ENCODE measurements at regions not wholly inside any gene's neighbourhood (a gene's known extent, or its start where the extent isn't known, plus 50 kb on each side); places are given as distances from the start of the nearest gene placed in this dataset.

GRCh38 chr4:147407261-147408045, 73.4 kb upstream of the EDNRA start:
- no peak overlapping the region for H3K9ac ChIP-seq (ENCODE audit: low read length in 3 of 3)
- no peaks in the 10 kb centered on the region for H3K9me3 ChIP-seq (ENCODE audit: control insufficient read depth in 2 of 3, insufficient read depth in 1 of 3, low read length in 3 of 3)
- no peak for TF ChIP-seq CTCF (IDR thresholded peaks at IDR 0.05; ENCODE audit: borderline replicate concordance, extremely low read depth, insufficient read depth)
- intact Hi-C loops (cut with DNase I), result no loop called here
- no peak for DNase-seq
- no peaks in the 10 kb centered on the region for H3K27me3 ChIP-seq (ENCODE audit: control insufficient read depth, insufficient read depth, low read length)
- no peak overlapping the region for H3K4me3 ChIP-seq (ENCODE audit: low read length in 3 of 3)
- FAIRE-seq, result no peak
- no peaks in the 10 kb centered on the region for H3K4me1 ChIP-seq (ENCODE audit: control insufficient read depth in 2 of 3, insufficient read depth in 2 of 3, low read depth in 1 of 3, low read length in 3 of 3)
- no peaks in the 10 kb centered on the region for H3K36me3 ChIP-seq (ENCODE audit: control insufficient read depth in 2 of 3, insufficient read depth in 3 of 3, low read length in 3 of 3)
- H3K27ac ChIP-seq (ENCODE audit: low read depth in 2 of 2, low read length in 2 of 2), result no peak overlapping the region

- Histone ChIP-seq H3K36me3 (ENCODE audit: control insufficient read depth in 2 of 3, insufficient read depth in 3 of 3, low read length in 3 of 3) (no peaks in the 10 kb centered on the region), H3K9me3 (ENCODE audit: control insufficient read depth in 2 of 3, insufficient read depth in 1 of 3, low read length in 3 of 3) (no peaks in the 10 kb centered on the region), H3K4me1 (ENCODE audit: control insufficient read depth in 2 of 3, insufficient read depth in 2 of 3, low read depth in 1 of 3, low read length in 3 of 3) (no peaks in the 10 kb centered on the region), H3K4me3 (ENCODE audit: low read length in 3 of 3) (no peak overlapping the region), H3K27ac (ENCODE audit: low read depth in 2 of 2, low read length in 2 of 2) (no peak overlapping the region), H3K27me3 (ENCODE audit: control insufficient read depth, insufficient read depth, low read length) (no peaks in the 10 kb centered on the region), H3K9ac (ENCODE audit: low read length in 3 of 3) (no peak overlapping the region)
- intact Hi-C loops (cut with DNase I), result no loop called here
- FAIRE-seq (no peak), DNase-seq (no peak)
- TF ChIP-seq CTCF (IDR thresholded peaks at IDR 0.05; ENCODE audit: borderline replicate concordance, extremely low read depth, insufficient read depth), result no peak
These were observed 72.7 kb upstream of the EDNRA start for GRCh38 chr4:147408189-147408588.

DNA sequence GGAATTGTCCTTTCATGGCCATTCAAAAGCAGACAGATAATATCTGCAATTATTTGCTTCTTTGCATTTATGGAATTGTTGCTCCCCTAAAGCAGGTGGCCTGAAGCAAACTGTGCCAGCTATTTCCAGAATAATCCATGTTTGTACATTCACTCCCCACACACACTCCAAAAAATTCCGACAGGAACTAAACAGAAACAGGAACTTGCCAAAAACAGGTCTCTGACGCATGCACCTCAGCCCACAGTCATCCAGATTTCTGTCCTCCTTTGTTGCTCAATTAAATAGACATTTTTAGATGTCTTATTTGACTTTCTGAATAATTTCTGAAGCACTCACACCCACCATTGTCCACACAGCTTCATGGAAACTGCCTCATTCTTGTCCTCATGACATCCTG, 71.5 kb upstream of the EDNRA start:
- no peak for TF ChIP-seq CTCF (IDR thresholded peaks at IDR 0.05; ENCODE audit: borderline replicate concordance, extremely low read depth, insufficient read depth)
- Histone ChIP-seq H3K4me3 (ENCODE audit: low read length in 3 of 3) (no peak overlapping the region), H3K4me1 (ENCODE audit: control insufficient read depth in 2 of 3, insufficient read depth in 2 of 3, low read depth in 1 of 3, low read length in 3 of 3) (no peaks in the 10 kb centered on the region), H3K27me3 (ENCODE audit: control insufficient read depth, insufficient read depth, low read length) (no peaks in the 10 kb centered on the region), H3K36me3 (ENCODE audit: control insufficient read depth in 2 of 3, insufficient read depth in 3 of 3, low read length in 3 of 3) (no peaks in the 10 kb centered on the region), H3K9me3 (ENCODE audit: control insufficient read depth in 2 of 3, insufficient read depth in 1 of 3, low read length in 3 of 3) (no peaks in the 10 kb centered on the region), H3K27ac (ENCODE audit: low read depth in 2 of 2, low read length in 2 of 2) (no peak overlapping the region), H3K9ac (ENCODE audit: low read length in 3 of 3) (no peak overlapping the region)
- intact Hi-C loops (cut with DNase I), result no loop called here
- no peak for FAIRE-seq
- no peak for DNase-seq

All from kidney (tissue), 13 donors.